SK-N-MC (cell line): ENCODE measurements at regions not wholly inside any gene's neighbourhood (a gene's known extent, or its start where the extent isn't known, plus 50 kb on each side); places are given as distances from the start of the nearest gene placed in this dataset.

Experiments
- DNase-seq: peaks from one replicate; pipeline ENCODE4 v3.0.0-alpha.2; 2011; ENCODE audit warnings: low read depth, low spot score
- H3K27ac ChIP-seq: fragments of 200-600 bp; sonication (generic); 2 replicates; pipeline ENCODE4 v1.5.1; 2016; ENCODE audit warnings: mixed run types
- H3K36me3 ChIP-seq: fragments of 200-600 bp; sonication (generic); 2 replicates; pipeline ENCODE4 v1.6.1; 2017; ENCODE audit warnings: antibody characterized with exemption, low read length, mixed read lengths; ENCODE audit not compliant: insufficient read depth
- H3K4me3 ChIP-seq: fragments of 200-600 bp; sonication (generic); 2 replicates; pipeline ENCODE4 v1.5.1; 2016
- H3K9ac ChIP-seq: fragments of 200-600 bp; sonication (generic); 2 replicates; pipeline ENCODE4 v1.8.0; 2017; ENCODE audit warnings: mixed run types, mixed read lengths; ENCODE audit not compliant: insufficient read length
- H3K9me3 ChIP-seq: fragments of 200-600 bp; sonication (generic); 2 replicates; pipeline ENCODE4 v1.6.1; 2017; ENCODE audit warnings: low read depth, mild to moderate bottlenecking, antibody characterized with exemption, low read length, moderate library complexity, mixed read lengths
- EZH2 ChIP-seq: fragments of 200-600 bp; sonication (generic); IDR thresholded peaks from one replicate; pipeline ENCODE4 v1.6.1; 2017; ENCODE audit warnings: antibody characterized with exemption
- FOXP2 ChIP-seq: optimal IDR thresholded peaks from 2 replicates; pipeline ENCODE3; 2011; ENCODE audit warnings: mild to moderate bottlenecking, moderate library complexity; ENCODE audit not compliant: insufficient read depth; ENCODE audit errors: extremely low read length, control extremely low read depth
- POLR2AphosphoS5 ChIP-seq: IDR thresholded peaks from 2 replicates; pipeline ENCODE4 v1.6.1; 2012; ENCODE audit warnings: mild to moderate bottlenecking, low read depth, low read length, borderline replicate concordance

- H3K9me3 ChIP-seq = no peaks in the 10 kb centered on the region
- H3K4me3 ChIP-seq = no peak overlapping the region
- H3K9ac ChIP-seq = no peak overlapping the region
- H3K36me3 ChIP-seq = peaks cover 20% of the 10 kb centered on the region
- peak overlapping the region; percentile 15; the same call in 1 of the 2 replicates for H3K27ac ChIP-seq
- no peak for DNase-seq
- TF ChIP-seq POLR2AphosphoS5 (no peak), EZH2 (no peak), FOXP2 (no peak)
These were observed 229.3 kb upstream of the KLF14 start for GRCh38 chr7:130963339-130963738.

DNA sequence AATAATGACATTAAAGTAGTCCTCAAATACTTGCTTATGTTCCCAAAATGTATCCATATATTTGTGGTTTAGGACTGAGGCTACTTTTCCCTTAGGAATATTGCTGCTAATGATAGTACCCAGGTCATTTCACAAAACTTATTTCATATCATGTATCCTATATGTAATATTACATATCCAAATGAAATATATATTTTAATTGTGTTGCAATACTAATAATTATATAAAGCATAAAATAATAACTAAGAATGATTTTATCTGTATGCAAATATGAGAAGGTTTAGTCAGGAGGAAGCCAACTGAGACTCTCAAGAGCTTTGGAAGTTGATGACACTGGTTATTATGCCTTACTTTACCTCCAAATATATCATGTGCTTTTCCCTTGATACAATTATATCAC is 231.5 kb upstream of the KLF14 start:
- TF ChIP-seq POLR2AphosphoS5 (no peak), FOXP2 (no peak), EZH2 (no peak)
- Histone ChIP-seq H3K9me3 (no peaks in the 10 kb centered on the region), H3K4me3 (no peak overlapping the region), H3K27ac (no peak overlapping the region), H3K9ac (no peak overlapping the region), H3K36me3 (peaks cover 7% of the 10 kb centered on the region)
- DNase-seq = no peak

- TF ChIP-seq EZH2 (no peak), POLR2AphosphoS5 (no peak), FOXP2 (no peak)
- Histone ChIP-seq H3K36me3 (peaks cover 7% of the 10 kb centered on the region), H3K27ac (no peak overlapping the region), H3K4me3 (no peak overlapping the region), H3K9me3 (no peaks in the 10 kb centered on the region), H3K9ac (no peak overlapping the region)
- DNase-seq = no peak
These were observed 232.4 kb upstream of the KLF14 start for GRCh38 chr7:130966246-130967009.

- H3K4me3 ChIP-seq = peak overlapping the region; percentile 35; the same call in 1 of the 2 replicates
- peaks cover 3% of the 10 kb centered on the region; the same call in 1 of the 2 replicates for H3K9me3 ChIP-seq
- no peak for DNase-seq
- H3K27ac ChIP-seq = peak overlapping the region; percentile 72
- TF ChIP-seq POLR2AphosphoS5 (no peak), FOXP2 (no peak), EZH2 (no peak)
- no peak overlapping the region for H3K9ac ChIP-seq
- H3K36me3 ChIP-seq = peaks cover 19% of the 10 kb centered on the region
These were observed 236.2 kb upstream of the KLF14 start for GRCh38 chr7:130970196-130970595.

- no peak for DNase-seq
- Histone ChIP-seq H3K4me3 (peak overlapping the region; percentile 35), H3K36me3 (peaks cover 24% of the 10 kb centered on the region), H3K9ac (peak overlapping the region; percentile 34), H3K9me3 (peaks cover 3% of the 10 kb centered on the region; the same call in 1 of the 2 replicates), H3K27ac (peak overlapping the region; percentile 72)
- TF ChIP-seq EZH2 (no peak), FOXP2 (no peak), POLR2AphosphoS5 (no peak)
These were observed 236.7 kb upstream of the KLF14 start for GRCh38 chr7:130970696-130971095.

GRCh38 chr7:130971297-130971696 is 237.3 kb upstream of the KLF14 start:
- DNase-seq = no peak
- peaks cover 3% of the 10 kb centered on the region; the same call in 1 of the 2 replicates for H3K9me3 ChIP-seq
- H3K4me3 ChIP-seq = no peak overlapping the region
- TF ChIP-seq POLR2AphosphoS5 = no peak
- peak overlapping the region; percentile 72 for H3K27ac ChIP-seq
- H3K36me3 ChIP-seq = peaks cover 23% of the 10 kb centered on the region
- no peak overlapping the region for H3K9ac ChIP-seq

DNA sequence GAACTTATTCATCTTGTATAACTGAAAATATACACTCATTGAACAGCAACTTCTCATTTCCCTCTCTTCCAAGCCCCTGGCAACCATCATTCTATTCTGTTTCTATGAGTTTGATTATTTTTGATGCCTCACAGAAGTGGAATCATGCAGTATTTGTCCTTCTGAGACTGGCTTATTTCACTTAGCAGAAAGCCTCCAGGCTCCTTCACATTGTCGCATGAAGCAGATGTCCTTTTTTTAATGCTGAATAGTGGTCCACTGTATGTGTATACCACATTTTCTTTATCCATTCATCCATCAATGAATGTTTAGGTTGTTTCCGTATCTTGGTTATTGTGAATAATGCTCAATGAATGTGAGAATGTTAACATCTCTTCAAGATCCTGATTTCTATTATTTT is 238.2 kb upstream of the KLF14 start:
- no peak for DNase-seq
- TF ChIP-seq FOXP2 = no peak
- TF ChIP-seq EZH2 = no peak
- no peak for TF ChIP-seq POLR2AphosphoS5
- Histone ChIP-seq H3K9me3 (peaks cover 3% of the 10 kb centered on the region; the same call in 1 of the 2 replicates), H3K27ac (peak overlapping the region; percentile 72; the same call in 1 of the 2 replicates), H3K4me3 (no peak overlapping the region), H3K36me3 (peaks cover 19% of the 10 kb centered on the region), H3K9ac (no peak overlapping the region)

DNA sequence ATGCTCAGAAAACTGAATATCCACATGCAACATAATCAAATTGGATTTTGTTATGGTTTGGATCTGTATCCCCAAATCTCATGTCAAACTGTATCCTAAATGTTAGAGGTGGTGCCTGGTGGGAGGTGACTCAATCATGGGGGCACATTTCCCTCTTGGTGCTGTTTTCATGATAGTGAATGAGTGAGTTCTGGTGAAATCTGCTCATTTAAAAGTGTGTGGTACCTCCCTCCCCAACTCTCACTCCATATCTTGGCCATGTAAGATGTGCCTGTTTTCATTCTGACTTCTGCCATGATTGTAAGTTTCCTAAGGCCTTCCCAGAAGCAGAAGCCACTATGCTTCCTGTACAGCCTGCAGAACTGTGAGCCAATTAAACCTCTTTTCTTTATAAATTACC is 239.6 kb upstream of the KLF14 start:
- DNase-seq = no peak
- TF ChIP-seq EZH2 = no peak
- TF ChIP-seq FOXP2 = no peak
- Histone ChIP-seq H3K4me3 (no peak overlapping the region), H3K9ac (no peak overlapping the region), H3K9me3 (peaks cover 3% of the 10 kb centered on the region), H3K27ac (no peak overlapping the region), H3K36me3 (peaks cover 19% of the 10 kb centered on the region)

DNA sequence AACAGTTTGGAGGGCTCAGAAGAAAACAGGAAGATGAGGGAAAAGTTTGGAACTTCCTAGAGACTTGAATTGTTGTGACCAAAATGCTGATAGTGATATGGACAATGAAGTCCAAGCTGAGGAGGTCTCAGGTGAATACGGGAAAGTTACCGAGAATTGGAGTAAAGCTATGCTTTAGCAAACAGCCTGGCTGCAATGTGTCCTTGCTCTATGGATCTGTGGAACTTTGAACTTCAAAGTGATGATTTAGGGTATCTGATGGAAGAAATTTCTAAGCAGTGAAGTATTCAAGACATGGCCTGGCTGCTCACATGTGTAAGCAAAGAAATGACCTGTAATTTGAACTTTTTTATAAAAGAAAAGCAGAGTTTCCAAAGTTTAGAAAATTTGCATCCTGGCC is 240.2 kb upstream of the KLF14 start:
- H3K27ac ChIP-seq = no peak overlapping the region
- no peak for DNase-seq
- no peak overlapping the region for H3K4me3 ChIP-seq
- peaks cover 19% of the 10 kb centered on the region for H3K36me3 ChIP-seq
- TF ChIP-seq EZH2 (no peak), FOXP2 (no peak), POLR2AphosphoS5 (no peak)
- H3K9me3 ChIP-seq = peaks cover 3% of the 10 kb centered on the region
- H3K9ac ChIP-seq = no peak overlapping the region
